ENCODE measurements at regions not wholly inside any gene's neighbourhood (a gene's known extent, or its start where the extent isn't known, plus 50 kb on each side); places are given as distances from the start of the nearest gene placed in this dataset.

DNA sequence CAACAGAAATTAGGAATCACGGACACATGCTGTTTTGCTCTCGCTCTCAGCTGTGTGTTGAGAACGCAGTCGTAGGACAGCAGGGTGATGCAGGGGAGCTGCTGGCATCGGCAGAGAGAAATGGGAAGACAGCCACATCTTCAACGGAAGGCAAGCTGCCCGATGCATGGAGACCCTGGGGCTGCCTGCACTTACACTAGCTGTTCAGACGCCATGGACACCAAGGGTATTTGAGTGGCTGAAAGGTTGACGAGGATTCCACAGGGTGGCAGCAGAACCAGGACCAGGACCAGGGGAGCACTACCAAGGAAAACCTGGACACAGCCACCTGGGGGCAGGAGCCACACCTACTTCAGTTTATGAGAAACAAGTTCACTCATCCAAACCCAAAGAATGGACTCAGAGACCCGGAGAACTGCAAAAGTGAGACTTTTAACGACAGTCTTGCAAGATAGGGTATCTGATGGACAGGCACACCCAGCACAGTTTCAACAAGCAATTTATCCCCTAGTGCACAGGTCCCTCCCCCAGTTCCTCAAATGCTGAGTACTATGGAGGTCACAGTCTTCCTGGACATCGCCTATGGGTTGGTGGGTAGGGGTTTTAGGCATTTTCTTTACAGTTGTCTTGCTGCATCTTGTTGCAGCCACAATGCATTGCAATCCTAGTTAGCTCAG is 56.3 kb upstream of the ENTPD6 start:
- CTCF ChIA-PET = no interaction called here
- POLR2A ChIA-PET = no interaction called here
- Histone ChIP-seq H3K27me3 (replicated peaks; ENCODE audit: control insufficient read depth, insufficient read depth, low read length) (no peaks in the 10 kb centered on the region), H3K36me3 (ENCODE audit: control insufficient read depth, insufficient read depth, low read length) (no peaks in the 10 kb centered on the region), H3K4me1 (peaks cover 10% of the 10 kb centered on the region; the same call in 1 of the 2 replicates), H3K9me3 (no peaks in the 10 kb centered on the region), H3K4me3 (ENCODE audit: low read depth, low read length) (no peak overlapping the region)
- TF ChIP-seq, protein P1, sequence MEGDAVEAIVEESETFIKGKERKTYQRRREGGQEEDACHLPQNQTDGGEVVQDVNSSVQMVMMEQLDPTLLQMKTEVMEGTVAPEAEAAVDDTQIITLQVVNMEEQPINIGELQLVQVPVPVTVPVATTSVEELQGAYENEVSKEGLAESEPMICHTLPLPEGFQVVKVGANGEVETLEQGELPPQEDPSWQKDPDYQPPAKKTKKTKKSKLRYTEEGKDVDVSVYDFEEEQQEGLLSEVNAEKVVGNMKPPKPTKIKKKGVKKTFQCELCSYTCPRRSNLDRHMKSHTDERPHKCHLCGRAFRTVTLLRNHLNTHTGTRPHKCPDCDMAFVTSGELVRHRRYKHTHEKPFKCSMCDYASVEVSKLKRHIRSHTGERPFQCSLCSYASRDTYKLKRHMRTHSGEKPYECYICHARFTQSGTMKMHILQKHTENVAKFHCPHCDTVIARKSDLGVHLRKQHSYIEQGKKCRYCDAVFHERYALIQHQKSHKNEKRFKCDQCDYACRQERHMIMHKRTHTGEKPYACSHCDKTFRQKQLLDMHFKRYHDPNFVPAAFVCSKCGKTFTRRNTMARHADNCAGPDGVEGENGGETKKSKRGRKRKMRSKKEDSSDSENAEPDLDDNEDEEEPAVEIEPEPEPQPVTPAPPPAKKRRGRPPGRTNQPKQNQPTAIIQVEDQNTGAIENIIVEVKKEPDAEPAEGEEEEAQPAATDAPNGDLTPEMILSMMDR (IDR thresholded peaks at IDR 0.05; ENCODE audit: insufficient read depth in 1 of 2, low read depth in 1 of 2, low read length in 1 of 2, severe bottlenecking in 1 of 2, unreplicated experiment in 1 of 2) = peak; percentile 16 to 71
- Mint-ChIP-seq H3K27ac (ENCODE audit: unreplicated experiment) (no peak overlapping the region), H3K4me1 (ENCODE audit: low read depth, unreplicated experiment) (peaks cover 11% of the 10 kb centered on the region), H3K9me3 (ENCODE audit: unreplicated experiment) (no peaks in the 10 kb centered on the region), H3K4me3 (ENCODE audit: unreplicated experiment) (no peak overlapping the region), H3K36me3 (ENCODE audit: insufficient read depth, unreplicated experiment) (no peaks in the 10 kb centered on the region), H3K27me3 (ENCODE audit: insufficient read depth, unreplicated experiment) (peaks cover 3% of the 10 kb centered on the region)
- peak; percentile 66 to 71 for DNase-seq
- no TSS peak for BruUV-seq (replicated peaks)
- intact Hi-C loops (cut with micrococcal nuclease; ENCODE audit: unreplicated experiment) = loop anchor here (1.0 kb wide), 2 partner anchors 40 to 108 kb away; no protein-coding TSS in a partner anchor

DNA sequence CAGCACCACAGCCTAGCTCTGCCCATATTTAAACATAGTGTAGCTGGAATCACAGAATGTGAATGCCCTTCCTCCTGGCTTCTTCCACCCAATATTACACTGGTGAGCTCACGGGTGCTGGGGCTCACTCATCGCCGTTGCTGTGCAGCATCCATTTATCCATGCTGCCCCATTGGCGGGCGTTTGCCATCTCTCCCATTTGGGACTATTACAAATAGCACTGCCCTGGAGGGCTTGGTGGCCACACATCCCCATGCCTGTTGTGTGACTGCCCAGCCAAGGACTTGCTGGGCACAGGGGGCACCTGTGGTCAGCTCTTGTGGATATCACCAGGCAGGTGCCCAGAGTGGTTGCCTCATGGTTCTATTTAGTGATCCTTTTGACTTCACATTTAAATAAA is 54.5 kb upstream of the ENTPD6 start:
- H3K4me1 ChIP-seq = peaks cover 10% of the 10 kb centered on the region; the same call in 1 of the 2 replicates
- DNase-seq = no peak
- H3K4me3 ChIP-seq (ENCODE audit: low read depth, low read length) = no peak overlapping the region
- intact Hi-C loops (cut with micrococcal nuclease; ENCODE audit: unreplicated experiment) = no loop called here
- no peak overlapping the region for H3K27ac Mint-ChIP-seq (ENCODE audit: unreplicated experiment)
- H3K9me3 ChIP-seq = no peaks in the 10 kb centered on the region
- H3K27me3 ChIP-seq (replicated peaks; ENCODE audit: control insufficient read depth, insufficient read depth, low read length) = no peaks in the 10 kb centered on the region
- H3K9me3 Mint-ChIP-seq (ENCODE audit: unreplicated experiment) = no peaks in the 10 kb centered on the region
- peaks cover 11% of the 10 kb centered on the region for H3K27me3 Mint-ChIP-seq (ENCODE audit: insufficient read depth, unreplicated experiment)
- H3K36me3 Mint-ChIP-seq (ENCODE audit: insufficient read depth, unreplicated experiment) = peaks cover 6% of the 10 kb centered on the region
- H3K4me3 Mint-ChIP-seq (ENCODE audit: unreplicated experiment) = no peak overlapping the region
- BruUV-seq (replicated peaks) = no TSS peak
- TF ChIP-seq, protein P1 (IDR thresholded peaks at IDR 0.05; ENCODE audit: insufficient read depth in 1 of 2, low read depth in 1 of 2, low read length in 1 of 2, severe bottlenecking in 1 of 2, unreplicated experiment in 1 of 2) = no peak
- no peaks in the 10 kb centered on the region for H3K36me3 ChIP-seq (ENCODE audit: control insufficient read depth, insufficient read depth, low read length)
- CTCF ChIA-PET = no interaction called here
- POLR2A ChIA-PET = no interaction called here
- peaks cover 11% of the 10 kb centered on the region for H3K4me1 Mint-ChIP-seq (ENCODE audit: low read depth, unreplicated experiment)

DNA sequence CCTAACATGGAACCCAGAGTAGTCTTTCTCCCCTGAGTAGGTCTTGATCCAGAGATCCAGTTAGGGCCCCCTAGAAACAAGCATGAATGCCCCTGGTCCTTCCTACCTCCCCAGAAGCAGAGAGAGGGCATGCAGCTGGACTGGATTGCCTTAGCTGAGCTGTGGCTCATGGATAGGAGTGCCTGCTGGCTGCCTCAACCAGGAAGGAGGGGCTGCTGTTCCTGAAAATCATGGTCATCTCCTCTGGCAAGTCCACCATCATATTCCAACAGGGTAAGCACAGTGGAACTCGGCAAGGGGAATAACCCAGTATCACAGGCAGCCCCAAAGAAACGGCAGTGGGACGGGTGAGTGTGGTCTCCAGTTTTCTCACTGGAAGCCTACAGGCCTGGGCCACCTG is 53.1 kb upstream of the ENTPD6 start:
- CTCF ChIA-PET = no interaction called here
- H3K27me3 Mint-ChIP-seq (ENCODE audit: insufficient read depth, unreplicated experiment) = peaks cover 11% of the 10 kb centered on the region
- intact Hi-C loops (cut with micrococcal nuclease; ENCODE audit: unreplicated experiment) = no loop called here
- no peak overlapping the region for H3K27ac Mint-ChIP-seq (ENCODE audit: unreplicated experiment)
- no peaks in the 10 kb centered on the region for H3K4me1 ChIP-seq
- peaks cover 6% of the 10 kb centered on the region for H3K36me3 Mint-ChIP-seq (ENCODE audit: insufficient read depth, unreplicated experiment)
- H3K27me3 ChIP-seq (replicated peaks; ENCODE audit: control insufficient read depth, insufficient read depth, low read length) = no peaks in the 10 kb centered on the region
- H3K4me3 ChIP-seq (ENCODE audit: low read depth, low read length) = no peak overlapping the region
- BruUV-seq (replicated peaks) = no TSS peak
- no peak overlapping the region for H3K4me3 Mint-ChIP-seq (ENCODE audit: unreplicated experiment)
- H3K36me3 ChIP-seq (ENCODE audit: control insufficient read depth, insufficient read depth, low read length) = no peaks in the 10 kb centered on the region
- H3K9me3 ChIP-seq = no peaks in the 10 kb centered on the region
- no peaks in the 10 kb centered on the region for H3K9me3 Mint-ChIP-seq (ENCODE audit: unreplicated experiment)
- POLR2A ChIA-PET = no interaction called here
- TF ChIP-seq, protein P1 (IDR thresholded peaks at IDR 0.05; ENCODE audit: insufficient read depth in 1 of 2, low read depth in 1 of 2, low read length in 1 of 2, severe bottlenecking in 1 of 2, unreplicated experiment in 1 of 2) = no peak
- peaks cover under 1% of the 10 kb centered on the region for H3K4me1 Mint-ChIP-seq (ENCODE audit: low read depth, unreplicated experiment)
- no peak for DNase-seq

All from Caco-2 (cell line).